Breast epithelium (tissue), 3 donors: ENCODE measurements at regions not wholly inside any gene's neighbourhood (a gene's known extent, or its start where the extent isn't known, plus 50 kb on each side); places are given as distances from the start of the nearest gene placed in this dataset.

Source experiments
- CTCF ChIP-seq, 3 donors: fragments of 450-650 bp; IDR thresholded peaks; one replicate each; pipeline ENCODE4 v1.5.1; 2016 to 2017; ENCODE audit warnings: antibody characterized with exemption in 3 of 3, mild to moderate bottlenecking in 3 of 3, moderate library complexity in 3 of 3
- POLR2A ChIP-seq: fragments of 450-650 bp; IDR thresholded peaks from one replicate; pipeline ENCODE4 v1.6.1; 2016; ENCODE audit warnings: antibody characterized with exemption, mild to moderate bottlenecking, moderate library complexity
- POLR2AphosphoS5 ChIP-seq, 3 donors: sonication (generic); formaldehyde crosslinking; IDR thresholded peaks; one replicate each; pipeline ENCODE4 v1.6.1; 2017; ENCODE audit warnings: antibody characterized with exemption in 3 of 3

DNA sequence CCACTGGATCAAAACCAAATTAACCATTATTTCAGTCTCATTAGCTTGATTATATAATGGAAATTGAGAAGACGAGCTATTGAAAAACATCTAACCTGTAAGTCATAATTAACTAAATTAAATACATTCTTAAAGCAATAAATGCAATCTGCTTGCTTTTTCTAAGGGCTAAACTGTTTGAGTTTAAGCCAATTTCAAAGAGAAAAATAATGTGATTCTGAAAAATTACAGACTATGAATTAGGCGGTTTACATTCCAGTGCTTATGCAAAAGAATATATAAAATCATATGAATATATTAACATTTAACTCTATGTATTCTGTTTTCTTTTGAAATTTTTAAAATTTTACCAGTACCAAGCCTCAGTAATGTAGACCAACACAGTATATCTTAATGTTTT, 1349.4 kb downstream of the FSCB start:
- TF ChIP-seq CTCF (IDR thresholded peaks at IDR 0.05) (no peak), POLR2A (no peak), POLR2AphosphoS5 (IDR thresholded peaks at IDR 0.05) (no peak)
